ENCODE measurements at regions not wholly inside any gene's neighbourhood (a gene's known extent, or its start where the extent isn't known, plus 50 kb on each side); places are given as distances from the start of the nearest gene placed in this dataset.

GRCh38 chr11:110832539-110832938 is 120.3 kb upstream of the ARHGAP20 start:
- no peak for DNase-seq (ENCODE audit: low read depth, low spot score)

GRCh38 chr11:110832080-110832479 is 119.8 kb upstream of the ARHGAP20 start:
- no peak for DNase-seq (ENCODE audit: low read depth, low spot score)

GRCh38 chr11:110830747-110831146 is 118.5 kb upstream of the ARHGAP20 start:
- no peak for DNase-seq (ENCODE audit: low read depth, low spot score)

- DNase-seq (ENCODE audit: low read depth, low spot score), result peak; percentile 25
These were observed 118.1 kb upstream of the ARHGAP20 start for GRCh38 chr11:110830344-110830743.

- DNase-seq (ENCODE audit: low read depth, low spot score), result no peak
These were observed 117.6 kb upstream of the ARHGAP20 start for GRCh38 chr11:110829873-110830272.

GRCh38 chr11:110828086-110828485 is 115.8 kb upstream of the ARHGAP20 start:
- no peak for DNase-seq (ENCODE audit: low read depth, low spot score)

DNA sequence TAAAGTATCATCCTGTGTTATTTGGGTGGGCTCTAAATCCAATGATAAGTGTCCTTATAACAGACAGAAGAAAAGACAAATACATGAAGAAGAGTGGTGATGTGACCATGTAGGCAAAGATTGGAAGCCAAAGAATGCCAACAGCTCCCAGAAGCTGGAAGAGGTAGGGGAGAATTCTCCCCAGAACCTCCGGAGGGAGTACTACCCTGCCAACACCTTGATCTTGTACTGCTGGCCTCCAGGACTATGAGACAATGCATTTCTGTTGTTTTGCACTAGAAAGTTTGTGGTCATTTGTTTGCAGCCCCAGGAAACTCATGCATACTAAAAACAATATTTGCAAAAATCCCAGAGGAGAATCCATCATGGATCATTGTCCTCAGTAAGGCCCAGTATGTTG is 115.0 kb upstream of the ARHGAP20 start:
- no peak for DNase-seq (ENCODE audit: low read depth, low spot score)

DNA sequence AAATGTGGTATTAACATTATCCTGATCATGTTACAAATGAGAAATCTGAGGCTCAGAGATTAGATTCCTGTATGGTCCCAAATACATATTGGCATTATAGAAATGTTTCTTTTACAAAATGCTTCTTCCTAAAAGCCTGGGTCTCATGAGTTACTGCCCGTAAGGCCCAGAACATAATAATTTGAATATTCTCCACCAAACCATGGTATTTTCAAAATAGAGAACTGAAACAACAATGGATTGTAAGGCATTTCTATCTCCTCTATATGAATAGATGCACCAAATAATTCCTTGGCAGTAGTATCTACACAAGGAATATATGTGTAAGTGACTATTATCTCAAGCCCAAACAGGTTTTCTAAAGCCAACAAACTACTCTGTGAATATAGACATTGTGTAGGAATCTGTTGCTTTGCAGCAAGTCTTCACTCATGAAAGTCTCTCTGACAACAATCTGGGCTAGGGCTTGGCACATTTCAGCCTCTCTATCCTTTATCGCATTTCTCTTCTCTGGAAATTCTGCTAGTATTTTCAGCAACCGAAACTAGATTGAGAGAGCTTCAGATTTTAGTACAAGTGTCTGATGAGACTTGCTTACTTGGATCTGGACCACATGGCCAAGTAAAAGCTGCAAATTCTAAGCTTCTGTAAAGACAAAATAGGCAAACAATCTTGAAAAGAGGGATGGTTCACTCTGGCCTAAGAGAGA is 112.8 kb upstream of the ARHGAP20 start:
- DNase-seq (ENCODE audit: low read depth, low spot score), result no peak

- no peak for DNase-seq (ENCODE audit: low read depth, low spot score)
These were observed 105.9 kb upstream of the ARHGAP20 start for GRCh38 chr11:110818032-110818687.

DNA sequence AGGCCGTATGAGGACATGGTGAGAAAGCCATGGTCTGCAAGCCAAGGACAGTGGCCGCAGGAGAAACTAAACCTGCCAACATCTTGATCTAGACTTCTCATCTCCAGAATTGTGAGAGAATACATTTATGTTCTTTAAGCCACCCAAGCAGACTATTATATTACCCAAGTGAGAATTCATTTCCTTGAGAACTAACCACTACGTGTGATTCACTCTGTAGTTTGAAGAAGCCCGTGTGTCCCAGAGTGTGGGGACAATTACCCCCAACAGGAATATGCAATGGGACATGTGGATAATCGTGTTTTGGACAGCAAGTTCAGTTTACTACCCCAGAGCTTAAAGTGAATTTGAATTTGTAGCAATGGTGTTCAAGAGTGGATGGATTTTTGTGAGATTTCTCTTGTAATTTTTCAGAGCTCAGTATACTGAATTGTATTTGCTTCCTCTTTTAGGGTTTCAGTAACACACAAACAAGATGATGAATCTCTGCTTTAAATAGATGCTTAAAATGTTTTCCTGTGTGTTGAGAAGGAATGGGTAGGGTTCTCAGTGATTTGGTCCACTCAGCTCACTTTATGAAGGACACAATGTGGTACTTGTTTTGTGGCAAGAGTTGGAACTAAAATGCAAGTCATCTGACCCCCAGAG is 100.0 kb upstream of the ARHGAP20 start:
- DNase-seq (ENCODE audit: low read depth, low spot score), result no peak

- no peak for DNase-seq (ENCODE audit: low read depth, low spot score)
These were observed 97.4 kb upstream of the ARHGAP20 start for GRCh38 chr11:110809417-110810199.

GRCh38 chr11:110808248-110808647 is 96.0 kb upstream of the ARHGAP20 start:
- DNase-seq (ENCODE audit: low read depth, low spot score), result no peak

- no peak for DNase-seq (ENCODE audit: low read depth, low spot score)
These were observed 95.6 kb upstream of the ARHGAP20 start for GRCh38 chr11:110807801-110808200.

GRCh38 chr11:110805756-110806155 is 93.5 kb upstream of the ARHGAP20 start:
- no peak for DNase-seq (ENCODE audit: low read depth, low spot score)

- no peak for DNase-seq (ENCODE audit: low read depth, low spot score)
These were observed 89.9 kb upstream of the ARHGAP20 start for GRCh38 chr11:110802162-110802561.

GRCh38 chr11:110801328-110801727 is 89.1 kb upstream of the ARHGAP20 start:
- no peak for DNase-seq (ENCODE audit: low read depth, low spot score)

- DNase-seq (ENCODE audit: low read depth, low spot score), result no peak
These were observed 86.1 kb upstream of the ARHGAP20 start for GRCh38 chr11:110798201-110798900.

- DNase-seq (ENCODE audit: low read depth, low spot score), result no peak
These were observed 85.2 kb upstream of the ARHGAP20 start for GRCh38 chr11:110797453-110797852.

GRCh38 chr11:110795112-110795624 is 82.9 kb upstream of the ARHGAP20 start:
- no peak for DNase-seq (ENCODE audit: low read depth, low spot score)

DNA sequence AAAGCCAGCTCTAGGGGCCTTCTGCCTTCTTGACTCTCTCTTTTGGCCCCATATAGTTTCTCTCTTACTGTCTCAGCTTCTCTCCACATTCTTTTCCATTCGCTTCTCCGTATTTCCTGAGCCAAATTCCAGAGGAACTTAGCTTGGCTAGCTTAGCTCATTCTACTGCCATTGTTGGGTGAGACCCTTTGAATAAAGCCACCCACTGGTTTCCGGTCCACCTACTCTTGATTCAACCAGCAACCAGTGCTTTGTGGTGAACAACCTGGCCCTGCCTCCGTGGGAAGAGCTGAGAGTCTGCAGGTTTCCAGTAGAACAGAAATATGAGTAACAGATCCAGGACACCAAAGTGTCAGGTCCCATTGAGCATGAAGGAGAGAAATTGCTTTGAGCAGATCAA is 81.3 kb upstream of the ARHGAP20 start:
- DNase-seq (ENCODE audit: low read depth, low spot score), result no peak

DNA sequence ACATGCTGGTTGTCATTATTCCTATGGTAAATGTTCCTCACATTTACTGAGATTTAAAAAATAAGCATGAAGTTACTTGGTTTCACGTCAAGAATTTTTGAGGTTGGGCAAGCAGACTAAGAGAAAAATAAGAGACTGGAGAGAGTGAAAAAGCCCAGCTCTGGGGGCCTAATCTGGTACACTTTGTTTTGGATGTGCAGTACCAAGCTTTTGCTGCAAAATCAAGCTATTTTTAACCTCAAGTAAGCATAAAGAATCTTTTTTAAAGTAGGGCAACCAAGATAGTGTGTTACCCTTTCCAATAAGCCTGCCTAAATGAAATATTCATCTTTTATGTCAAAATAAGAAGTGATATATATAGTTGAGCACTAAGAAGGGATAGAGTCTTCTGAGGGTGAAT is 79.4 kb upstream of the ARHGAP20 start:
- no peak for DNase-seq (ENCODE audit: low read depth, low spot score)
